ENCODE measurements at regions not wholly inside any gene's neighbourhood (a gene's known extent, or its start where the extent isn't known, plus 50 kb on each side); places are given as distances from the start of the nearest gene placed in this dataset.

DNA sequence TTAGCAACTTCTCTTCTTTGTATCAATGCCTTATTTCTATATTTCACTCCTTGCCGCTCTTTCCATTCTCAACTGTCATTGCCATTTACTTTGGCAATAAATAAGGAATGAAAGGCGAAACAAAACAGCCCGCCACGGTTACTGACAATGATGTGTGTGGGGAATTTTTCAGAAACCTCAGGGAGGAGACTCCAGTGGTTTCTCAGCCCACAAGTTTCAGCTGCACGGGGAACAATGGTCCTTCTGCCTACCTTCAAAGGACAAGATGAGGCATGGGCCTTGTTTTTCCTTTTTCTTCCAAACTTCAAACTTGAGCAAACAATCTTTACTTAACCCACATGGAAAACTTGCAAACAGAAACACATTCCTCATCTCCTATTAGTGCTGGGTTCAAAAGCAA is 409.4 kb downstream of the METTL15 start:
- DNase-seq = no peak

GRCh38 chr11:28514391-28514790 is 406.2 kb downstream of the METTL15 start:
- DNase-seq = no peak

DNA sequence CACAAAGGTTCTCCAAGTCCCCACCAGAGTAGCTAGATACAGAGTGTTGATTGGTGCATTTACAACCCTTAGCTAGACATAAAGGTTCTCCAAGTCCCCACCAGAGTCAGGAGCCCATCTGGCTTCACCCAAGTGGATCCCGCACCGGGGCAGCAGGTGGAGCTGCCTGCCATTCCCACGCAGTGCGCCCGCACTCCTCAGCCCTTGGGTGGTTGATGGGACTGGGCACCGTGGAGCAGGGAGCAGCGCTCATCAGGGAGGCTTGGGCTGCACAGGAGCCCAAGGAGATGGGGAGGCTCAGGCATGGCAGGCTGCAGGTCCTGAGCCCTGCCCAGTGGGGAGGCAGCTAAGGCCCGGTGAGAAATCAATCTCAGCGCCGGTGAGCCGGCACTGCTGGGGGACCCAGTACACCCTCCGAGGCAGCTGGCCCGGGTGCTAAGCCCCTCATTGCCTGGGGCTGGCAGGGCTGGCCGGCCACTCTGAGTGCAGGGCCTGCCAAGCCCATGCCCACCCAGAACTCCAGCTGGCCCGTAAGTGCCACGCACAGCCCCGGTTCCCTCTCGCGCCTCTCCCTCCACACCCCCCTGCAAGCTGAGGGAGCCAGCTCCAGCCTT is 404.1 kb downstream of the METTL15 start:
- DNase-seq = no peak

- DNase-seq = no peak
Observed at GRCh38 chr11:28505232-28505631, 397.0 kb downstream of the METTL15 start.

GRCh38 chr11:28504555-28505110 is 396.4 kb downstream of the METTL15 start:
- no peak for DNase-seq

DNA sequence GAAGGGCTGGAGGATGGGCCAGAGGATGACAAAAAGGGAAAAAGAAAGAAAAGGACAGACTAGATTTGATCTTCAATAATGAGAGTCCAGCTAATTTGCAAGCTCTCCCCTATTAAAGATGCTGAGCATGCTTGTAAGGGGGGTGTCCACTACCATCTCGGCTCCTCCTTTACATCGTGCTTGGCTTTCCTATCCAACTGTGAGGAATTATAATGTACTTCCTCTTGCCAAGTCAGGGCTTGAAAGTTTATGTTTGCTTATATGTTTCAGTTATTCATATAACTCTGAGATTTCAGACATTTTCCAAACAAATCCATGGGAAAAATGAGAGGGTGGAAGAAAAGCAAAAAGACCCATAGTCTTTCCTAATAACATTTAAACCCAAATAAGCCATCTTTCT is 387.1 kb downstream of the METTL15 start:
- no peak for DNase-seq

DNA sequence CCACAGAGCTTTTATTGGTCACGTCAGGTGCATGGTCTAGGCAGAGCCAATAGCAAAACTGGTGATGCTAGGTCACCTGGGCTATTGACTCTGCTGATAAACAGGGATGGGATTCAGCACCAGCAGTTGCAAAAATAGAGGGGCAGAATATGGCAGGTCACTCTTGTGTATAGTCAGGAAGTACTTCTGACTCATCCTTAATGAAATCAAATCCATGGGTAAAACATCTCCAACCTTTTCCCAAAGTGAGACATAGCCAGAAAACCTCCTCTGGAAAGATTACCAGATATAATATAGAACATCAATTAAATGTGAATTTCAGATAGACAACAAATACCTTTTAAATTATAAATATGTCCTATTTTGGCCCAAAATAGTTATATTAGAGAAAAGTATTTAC is 383.2 kb downstream of the METTL15 start:
- no peak for DNase-seq

DNA sequence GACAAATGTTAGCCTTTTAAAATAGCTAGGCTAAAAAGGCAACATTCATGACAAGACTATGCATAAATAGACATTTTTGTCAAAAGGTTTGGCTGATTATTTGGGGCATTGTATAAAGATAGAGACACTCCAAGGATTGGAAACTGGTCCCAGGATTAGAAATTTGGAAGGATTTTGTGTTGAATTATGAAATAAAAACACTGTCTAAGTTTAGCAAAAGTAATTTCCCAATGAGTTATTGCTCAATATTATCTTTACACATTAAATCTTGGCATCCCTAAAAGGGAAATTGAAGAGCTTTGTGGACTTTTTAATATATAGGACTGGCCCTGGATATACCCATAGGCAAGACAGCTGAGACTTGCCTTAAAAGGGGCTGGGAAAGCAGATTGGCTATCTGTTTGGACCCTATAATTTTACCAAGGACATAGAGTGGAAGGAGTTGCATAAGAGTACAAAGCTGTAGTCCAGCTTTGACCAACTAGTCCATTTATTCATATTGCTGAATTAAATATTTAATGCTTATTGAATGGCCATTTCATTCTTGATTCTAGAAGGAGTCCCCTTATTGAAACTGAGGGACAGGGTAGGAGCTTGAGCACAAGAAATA is 382.7 kb downstream of the METTL15 start:
- no peak for DNase-seq

- no peak for DNase-seq
Observed at GRCh38 chr11:28488336-28488735, 380.1 kb downstream of the METTL15 start.

GRCh38 chr11:28483072-28483867 is 375.1 kb downstream of the METTL15 start:
- DNase-seq = no peak

DNA sequence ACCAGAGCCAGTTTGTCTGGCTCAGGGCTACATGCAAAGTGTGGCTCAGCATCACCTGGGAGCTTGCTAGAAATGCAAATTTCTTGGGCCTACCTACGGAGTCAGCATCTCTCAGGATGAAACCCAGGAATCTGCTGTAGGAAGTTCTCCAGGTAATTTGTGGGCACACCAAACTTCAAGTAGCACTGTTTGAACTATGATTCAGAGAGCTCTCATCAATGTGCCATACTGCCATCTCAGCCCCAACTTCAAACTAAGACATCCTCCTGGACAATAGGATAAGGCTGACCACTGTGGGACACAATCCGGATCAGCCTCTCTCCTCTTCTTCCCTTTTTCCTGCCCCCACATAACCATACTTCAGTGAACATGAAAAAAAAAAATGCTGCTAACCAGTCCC is 374.5 kb downstream of the METTL15 start:
- DNase-seq = no peak

DNA sequence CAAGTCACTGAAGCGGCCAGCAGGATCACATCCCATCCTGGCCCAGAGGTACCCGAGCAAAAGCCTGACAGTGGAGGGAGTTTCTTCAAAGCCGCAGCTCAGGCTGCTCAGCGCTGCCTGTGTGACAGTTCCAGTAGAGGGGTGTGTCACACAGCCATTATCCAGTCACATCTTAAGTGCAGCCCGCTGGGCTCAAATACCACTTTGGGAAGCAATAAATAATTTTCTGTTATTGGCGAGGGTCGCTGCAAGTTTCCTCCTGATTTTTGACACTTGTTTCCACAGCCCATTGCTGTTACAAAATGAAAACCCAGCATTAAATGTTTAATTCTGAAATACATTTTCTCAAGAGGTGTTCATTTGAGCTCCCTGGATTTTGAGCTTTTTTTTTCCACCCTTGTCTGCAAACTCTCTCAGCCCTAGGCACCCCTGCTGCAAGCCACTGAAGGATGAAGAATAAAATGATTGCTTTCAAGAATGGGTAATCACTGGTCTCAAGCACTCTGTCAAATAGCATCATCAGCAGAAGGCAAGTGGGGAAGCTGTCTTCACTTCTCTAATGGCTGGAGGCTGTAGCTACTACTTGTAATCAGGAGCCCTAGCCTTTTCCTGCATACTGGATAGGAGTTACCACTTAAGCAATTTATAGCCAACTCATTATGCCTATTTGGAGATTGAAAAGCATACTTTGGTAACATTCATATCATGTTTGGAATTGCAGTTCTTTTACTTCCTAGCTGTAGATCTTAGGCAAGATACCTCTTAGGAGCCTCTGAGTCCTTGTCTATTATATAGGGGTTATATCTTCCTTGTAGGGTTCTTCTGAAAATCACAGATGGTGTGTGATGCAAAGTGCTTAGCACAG is 373.7 kb downstream of the METTL15 start:
- DNase-seq = no peak

GRCh38 chr11:28480406-28480805 is 372.2 kb downstream of the METTL15 start:
- DNase-seq = no peak

DNA sequence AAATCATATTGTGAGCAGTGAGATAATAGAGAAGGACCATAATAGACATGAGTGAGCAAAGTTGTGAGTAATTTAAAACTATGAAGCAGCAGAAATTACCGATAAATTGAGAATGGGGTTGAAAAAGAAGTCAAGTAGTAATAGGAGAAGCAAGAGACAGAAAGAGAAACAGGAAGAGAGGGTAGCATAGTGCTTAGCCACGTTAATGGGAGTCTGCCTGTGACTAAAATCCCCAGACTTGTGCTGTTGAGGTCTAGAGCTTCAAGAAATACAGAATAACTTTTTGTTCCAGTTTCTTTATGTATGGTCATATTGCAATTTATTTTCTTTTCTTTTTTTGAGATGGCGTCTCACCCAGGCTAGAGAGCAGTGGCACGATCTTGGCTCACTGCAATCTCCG is 368.7 kb downstream of the METTL15 start:
- DNase-seq = no peak

DNA sequence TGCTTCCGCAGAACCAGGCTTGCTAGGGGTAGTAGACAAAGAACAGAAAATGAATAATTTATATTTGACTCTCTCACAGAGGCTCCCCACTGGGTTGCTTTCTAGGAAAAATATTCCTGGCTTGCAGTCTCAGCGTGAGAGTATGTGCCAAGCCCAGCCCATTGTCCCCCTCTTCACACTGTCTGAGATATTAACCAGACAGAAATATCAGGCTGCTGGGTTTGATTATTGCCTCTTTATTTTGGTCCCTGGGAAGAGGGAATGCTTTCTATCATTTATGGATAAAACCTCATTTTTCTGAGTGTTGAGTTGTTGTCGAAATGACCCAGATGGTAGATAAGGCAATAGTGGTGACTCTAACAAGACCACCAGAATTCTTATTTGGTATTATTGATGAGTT is 367.9 kb downstream of the METTL15 start:
- DNase-seq = no peak

GRCh38 chr11:28472904-28473303 is 364.7 kb downstream of the METTL15 start:
- DNase-seq = no peak

DNA sequence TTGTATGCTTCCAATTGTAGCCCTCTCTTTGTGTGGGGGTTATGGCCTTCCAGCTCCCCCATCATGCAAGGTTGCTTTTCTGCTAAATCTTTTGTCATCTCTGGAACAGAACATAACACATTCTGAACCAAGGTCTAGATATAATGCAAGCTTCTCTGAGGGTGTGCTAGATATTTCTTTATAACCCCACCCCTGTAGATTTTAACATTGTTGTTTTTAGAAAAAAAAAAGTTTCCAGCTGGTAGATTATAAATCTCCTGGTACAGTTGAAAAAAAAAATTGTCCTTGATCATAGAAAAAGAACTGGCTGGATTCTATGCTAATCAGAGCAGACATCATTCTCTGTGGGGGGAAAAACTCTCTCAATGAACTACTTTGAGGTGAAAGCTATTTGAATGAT is 363.3 kb downstream of the METTL15 start:
- no peak for DNase-seq

DNA sequence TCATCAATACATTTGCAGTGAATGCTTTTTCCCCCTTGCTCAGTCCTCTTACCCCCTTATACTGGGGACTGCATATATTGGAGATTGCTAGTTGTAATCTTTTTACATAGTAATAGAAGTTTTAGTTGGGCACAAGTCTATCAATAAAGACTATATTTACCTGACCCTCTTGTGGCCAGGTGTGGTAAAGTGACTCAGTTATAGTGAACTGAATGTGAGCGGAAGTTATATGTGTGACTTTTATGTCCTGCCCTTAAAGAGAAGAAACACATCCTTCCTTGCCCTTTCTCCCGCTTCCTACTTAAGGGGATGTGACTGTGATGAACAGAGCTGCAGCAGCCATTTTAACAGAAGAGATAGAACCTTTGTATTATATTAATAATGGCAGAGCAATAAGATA is 362.0 kb downstream of the METTL15 start:
- DNase-seq = no peak

DNA sequence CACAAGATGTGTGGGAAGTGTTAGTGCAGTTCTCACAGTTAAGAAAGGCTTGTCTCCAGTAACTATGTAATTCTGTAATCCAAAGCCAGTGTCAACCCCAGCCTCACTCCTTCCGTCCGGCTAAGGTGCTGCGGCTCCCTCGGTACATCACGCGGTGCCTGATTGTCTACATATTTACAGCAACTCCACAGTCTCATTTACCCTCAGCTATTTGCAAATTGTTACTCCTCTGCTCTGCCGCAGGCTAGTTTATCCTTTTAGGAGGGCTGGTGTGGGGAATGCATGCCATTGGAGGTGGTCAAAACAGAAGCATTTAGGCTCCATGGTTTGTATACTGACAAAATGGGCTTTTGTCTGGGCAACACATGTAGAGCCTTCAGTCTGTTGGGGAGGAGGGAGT is 358.3 kb downstream of the METTL15 start:
- no peak for DNase-seq

DNA sequence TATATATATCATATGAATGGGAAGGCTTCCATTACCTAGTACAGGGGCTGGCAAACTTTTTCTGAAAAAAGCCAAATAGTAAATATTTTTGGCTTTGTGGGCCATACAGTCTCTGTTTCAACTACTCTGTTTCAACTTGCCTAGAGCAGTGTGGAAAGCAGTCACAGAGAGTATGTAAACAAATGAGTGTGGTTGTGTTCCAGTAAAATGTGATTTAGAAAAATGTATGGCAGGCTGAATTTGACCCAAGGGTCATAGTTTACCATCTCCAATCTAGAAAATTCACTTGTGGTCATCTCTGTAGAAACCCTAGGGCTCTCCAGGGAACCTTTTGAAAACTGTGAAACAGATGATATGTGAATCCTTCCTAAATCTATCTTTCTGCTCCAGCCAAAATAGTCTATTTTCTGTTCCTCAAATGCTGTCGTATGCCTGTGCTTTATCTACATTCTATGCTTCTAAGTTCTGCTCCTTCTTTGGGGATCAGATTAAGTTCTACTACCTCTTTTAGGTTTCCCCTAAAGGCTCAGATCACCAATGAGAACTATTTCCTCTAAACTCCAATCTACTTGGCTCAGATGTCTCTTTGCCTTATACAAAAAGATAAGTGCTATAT is 356.2 kb downstream of the METTL15 start:
- DNase-seq = no peak

DNA sequence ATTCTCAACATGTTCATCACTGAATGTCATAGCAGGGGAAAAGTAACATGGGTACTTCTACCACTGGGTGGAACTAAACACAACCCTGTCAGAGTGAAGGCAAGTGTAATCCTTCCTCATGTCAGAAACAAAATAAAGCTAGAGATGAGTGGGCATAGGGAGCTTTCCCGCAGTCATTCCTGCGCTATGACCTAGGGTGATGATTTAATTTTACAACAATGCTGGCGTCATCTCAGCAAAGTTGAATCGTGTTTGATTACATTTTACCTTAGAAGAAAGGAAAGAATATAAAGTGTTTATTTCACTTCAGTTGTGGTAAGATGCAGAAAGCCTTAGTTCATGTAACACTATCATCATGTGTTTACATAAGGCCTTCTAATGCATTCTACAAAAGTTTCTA is 355.6 kb downstream of the METTL15 start:
- no peak for DNase-seq

DNA sequence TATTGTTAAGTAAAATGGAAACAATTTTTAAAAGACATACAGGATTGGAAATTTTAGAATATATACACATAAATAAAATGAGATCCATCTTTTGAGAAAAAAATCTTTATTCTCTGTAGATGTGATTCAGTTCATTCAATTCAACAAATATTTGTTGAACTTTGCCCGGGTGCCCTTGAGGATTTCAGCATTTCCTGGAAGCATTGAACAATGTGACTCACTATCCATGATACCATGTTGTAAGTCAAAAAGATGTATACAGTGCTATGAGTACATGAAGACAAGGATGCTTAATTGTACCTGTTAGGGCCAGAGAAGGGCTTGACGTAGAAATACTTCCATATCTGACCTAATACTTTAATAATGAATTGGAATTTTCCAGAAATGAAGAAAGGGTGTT is 353.7 kb downstream of the METTL15 start:
- no peak for DNase-seq

GRCh38 chr11:28461338-28461737 is 353.1 kb downstream of the METTL15 start:
- no peak for DNase-seq

Measured in DMS 273 treated with DMSO at 0.1 percent for 48 hours (cell line).